Right lobe of liver (tissue), 6 donors: ENCODE measurements at regions not wholly inside any gene's neighbourhood (a gene's known extent, or its start where the extent isn't known, plus 50 kb on each side); places are given as distances from the start of the nearest gene placed in this dataset.

Source experiments
- ATAC-seq, 4 donors: fragments of 200-7000 bp; cut with Tn5 transposase; one replicate each; pipeline ENCODE4 v1.9.1; 2020; ENCODE audit warnings: mild to moderate bottlenecking in 4 of 4, moderate library complexity in 4 of 4
- DNase-seq, 3 donors: peaks; one replicate each; pipeline ENCODE4 v3.0.0-alpha.2; 2020
- H3K27ac ChIP-seq, 3 donors: fragments of 200-600 bp; one replicate each; pipeline ENCODE4 v1.8.0; 2022
- H3K27me3 ChIP-seq, 2 donors: fragments of 200-600 bp; one replicate each; pipeline ENCODE4 v1.8.0; 2022
- H3K36me3 ChIP-seq, 4 donors: fragments of 200-600 bp; sonication (generic) in 1 of 4; one replicate each; pipeline versions ENCODE4 v1.5.1 to v1.8.0; 2017 to 2022; ENCODE audit warnings: control low read depth in 1 of 4
- H3K4me1 ChIP-seq, 4 donors: fragments of 200-600 bp; sonication (generic) in 1 of 4; one replicate each; pipeline versions ENCODE4 v1.5.1 to v1.8.0; 2017 to 2022; ENCODE audit warnings: control low read depth in 1 of 4
- H3K4me3 ChIP-seq, 3 donors: fragments of 200-600 bp; one replicate each; pipeline ENCODE4 v1.8.0; 2022
- H3K9me3 ChIP-seq, 4 donors: fragments of 200-600 bp; sonication (generic) in 1 of 4; one replicate each; pipeline versions ENCODE4 v1.5.1 to v1.8.0; 2017 to 2022; ENCODE audit warnings: control low read depth in 1 of 4
- CTCF ChIP-seq, 4 donors: fragments of 200-600 bp in 3 of 4; fragments of 450-650 bp in 1 of 4; IDR thresholded peaks; one replicate each; pipeline versions ENCODE4 v1.5.1 to v1.8.0; 2016 to 2022; ENCODE audit warnings: antibody characterized with exemption in 4 of 4, mild to moderate bottlenecking in 2 of 4
- POLR2A ChIP-seq: fragments of 450-650 bp; IDR thresholded peaks from one replicate; pipeline ENCODE4 v1.6.1; 2017; ENCODE audit warnings: antibody characterized with exemption, mild to moderate bottlenecking
- WGBS: methylation state at CpG from one replicate; pipeline ENCODE4 v1.1.6; 2018; ENCODE audit warnings: low coverage, low lambda C conversion rate; ENCODE audit not compliant: insufficient coverage; ENCODE audit errors: missing lambda C conversion rate; 5-methylcytosine and 5-hydroxymethylcytosine counted together
- intact Hi-C, 2 donors: fragments of 100-400 bp; cut with DNase I; formaldehyde crosslinking; loops; one replicate each; pipeline versions ENCODE4 v1.11.2 to v1.14.1; 2022
- donor health status: DM: no; HTN: yes; CAD: no.
- donor health status: DM: no; HTN: no; CAD: no.
- donor health status: DM: no; HTN: no; CAD: no.
- donor health status: DM: no; HTN: yes; CAD: no.
- donor health status: DM: no; HTN: yes; CAD: no.

- Histone ChIP-seq H3K36me3 (no peaks in the 10 kb centered on the region), H3K27ac (no peak overlapping the region), H3K27me3 (no peaks in the 10 kb centered on the region), H3K9me3 (no peaks in the 10 kb centered on the region), H3K4me1 (no peaks in the 10 kb centered on the region), H3K4me3 (no peak overlapping the region)
- DNase-seq (no peak), ATAC-seq (no peak)
- no peak for TF ChIP-seq POLR2A
- no peak for TF ChIP-seq CTCF (IDR thresholded peaks at IDR 0.05)
- intact Hi-C loops: no loop called here
- 33% methylated on average over 2 of the region's 2 CpGs for WGBS
Measured at GRCh38 chr13:87498681-87499080, 172.5 kb upstream of the SLITRK5 start.

- H3K4me1 ChIP-seq: no peaks in the 10 kb centered on the region
- no peaks in the 10 kb centered on the region for H3K27me3 ChIP-seq
- DNase-seq: no peak
- no peak overlapping the region for H3K27ac ChIP-seq
- H3K4me3 ChIP-seq: no peak overlapping the region
- H3K9me3 ChIP-seq: no peaks in the 10 kb centered on the region
- intact Hi-C loops: no loop called here
- no peaks in the 10 kb centered on the region for H3K36me3 ChIP-seq
- ATAC-seq: no peak
- TF ChIP-seq CTCF (IDR thresholded peaks at IDR 0.05): no peak
- no peak for TF ChIP-seq POLR2A
- WGBS: 47% methylated on average over 3 of the region's 3 CpGs
Measured at GRCh38 chr13:87524775-87525174, 146.4 kb upstream of the SLITRK5 start.

- Histone ChIP-seq H3K27ac (no peak overlapping the region), H3K4me3 (no peak overlapping the region), H3K36me3 (no peaks in the 10 kb centered on the region), H3K9me3 (no peaks in the 10 kb centered on the region), H3K27me3 (no peaks in the 10 kb centered on the region), H3K4me1 (no peaks in the 10 kb centered on the region)
- DNase-seq (no peak), ATAC-seq (no peak)
- no peak for TF ChIP-seq POLR2A
- no peak for TF ChIP-seq CTCF (IDR thresholded peaks at IDR 0.05)
- intact Hi-C loops: no loop called here
Measured at GRCh38 chr13:87533776-87534175, 137.4 kb upstream of the SLITRK5 start.

GRCh38 chr13:87535911-87536310 is 135.3 kb upstream of the SLITRK5 start:
- intact Hi-C loops: no loop called here
- H3K36me3 ChIP-seq: no peaks in the 10 kb centered on the region
- ATAC-seq (no peak), DNase-seq (no peak)
- H3K27me3 ChIP-seq: no peaks in the 10 kb centered on the region
- 46% methylated on average over 1 of the region's 1 CpG for WGBS
- H3K27ac ChIP-seq: no peak overlapping the region
- no peaks in the 10 kb centered on the region for H3K4me1 ChIP-seq
- H3K9me3 ChIP-seq: no peaks in the 10 kb centered on the region
- TF ChIP-seq CTCF (IDR thresholded peaks at IDR 0.05) (no peak), POLR2A (no peak)
- no peak overlapping the region for H3K4me3 ChIP-seq

- TF ChIP-seq POLR2A (no peak), CTCF (IDR thresholded peaks at IDR 0.05) (no peak)
- intact Hi-C loops: no loop called here
- no peaks in the 10 kb centered on the region for H3K4me1 ChIP-seq
- 45% methylated on average over 2 of the region's 2 CpGs for WGBS
- no peak for ATAC-seq
- no peaks in the 10 kb centered on the region for H3K36me3 ChIP-seq
- H3K27me3 ChIP-seq: no peaks in the 10 kb centered on the region
- no peak for DNase-seq
- H3K4me3 ChIP-seq: no peak overlapping the region
- no peak overlapping the region for H3K27ac ChIP-seq
- H3K9me3 ChIP-seq: no peaks in the 10 kb centered on the region
Measured at GRCh38 chr13:87536499-87536898, 134.7 kb upstream of the SLITRK5 start.
